Keratinocyte (primary cell): ENCODE measurements at regions not wholly inside any gene's neighbourhood (a gene's known extent, or its start where the extent isn't known, plus 50 kb on each side); places are given as distances from the start of the nearest gene placed in this dataset.
"Not testable (repeated sequence)": the region's sequence is repeated elsewhere in the genome, so short reads cannot be mapped to it uniquely, and the experiment has no call there.

Experiments
- CTCF ChIP-seq, 3 experiments: IDR thresholded peaks in 1 of 3; conservative IDR thresholded peaks in 1 of 3; optimal IDR thresholded peaks in 1 of 3; 2 replicates in 2 of 3; 3 replicates in 1 of 3; pipeline versions ENCODE3 to v1.5.1; 2011; ENCODE audit warnings: low read length in 3 of 3, mild to moderate bottlenecking in 3 of 3, moderate library complexity in 2 of 3, control low read depth in 1 of 3, inconsistent platforms in 1 of 3; ENCODE audit not compliant: insufficient read depth in 2 of 3; ENCODE audit errors: extremely low read depth in 1 of 3
- EZH2 ChIP-seq: IDR thresholded peaks from one replicate; pipeline ENCODE4 v1.6.1; 2012; ENCODE audit warnings: inconsistent platforms, mild to moderate bottlenecking, low read length, moderate library complexity

GRCh38 chr9:39532597-39532996 is 177.1 kb downstream of the SPATA31A1 start:
- not testable (repeated sequence) for TF ChIP-seq CTCF (optimal IDR thresholded peaks at IDR 0.05 in 1 of 3, IDR thresholded peaks at IDR 0.05 in 1 of 3, conservative IDR thresholded peaks at IDR 0.05 in 1 of 3; ENCODE audit: extremely low read depth in 1 of 3, insufficient read depth in 2 of 3, low read length in 3 of 3); EZH2
